ENCODE measurements at regions not wholly inside any gene's neighbourhood (a gene's known extent, or its start where the extent isn't known, plus 50 kb on each side); places are given as distances from the start of the nearest gene placed in this dataset.

DNA sequence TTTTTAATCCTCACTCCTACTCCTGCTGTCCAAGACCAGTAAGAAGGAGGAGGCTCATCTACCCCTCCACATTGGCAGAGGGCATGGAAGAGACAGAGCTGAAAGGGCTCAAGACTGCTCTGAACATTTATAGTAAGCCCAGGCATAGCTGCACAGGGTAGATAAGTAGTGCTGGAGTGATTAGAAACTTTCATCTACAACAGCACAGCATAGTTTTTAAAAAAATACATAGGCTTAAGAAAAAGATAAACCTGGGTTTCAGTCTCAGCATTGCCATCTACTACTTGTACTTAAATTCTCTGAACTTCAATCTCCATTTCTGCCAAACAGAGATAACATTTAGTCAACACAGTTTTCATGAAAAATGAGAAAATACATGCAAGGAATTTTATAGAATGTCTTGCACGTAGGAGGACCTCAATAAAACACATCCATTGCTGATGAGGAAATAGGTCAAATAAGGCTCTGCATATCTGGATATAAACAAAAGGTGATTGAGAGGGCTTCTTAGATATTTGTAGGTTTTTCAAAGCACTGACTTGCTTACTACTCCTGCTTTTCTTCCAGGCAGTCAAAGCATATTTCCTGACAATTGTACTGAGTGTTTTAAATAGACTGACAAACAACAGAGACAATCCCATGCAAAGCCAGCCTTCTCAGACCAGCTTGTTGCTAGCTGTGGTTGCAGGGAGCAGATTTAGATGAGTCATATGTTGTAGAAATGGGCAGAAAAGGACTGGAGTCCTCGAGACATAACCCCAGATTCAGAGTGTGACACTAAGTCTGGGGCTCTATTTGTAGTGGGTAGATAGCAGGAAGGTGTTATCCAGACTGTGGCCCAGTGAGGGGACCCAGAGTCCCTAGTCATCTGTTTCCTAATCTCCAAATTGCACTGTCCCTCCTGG lies 107.4 kb upstream of the TAB2 start:
- CTCF ChIA-PET (ENCODE audit: partially characterized antibody) = no interaction called here
- no peak overlapping the region for H3K4me2 ChIP-seq (ENCODE audit: insufficient read depth in 1 of 2, low read depth in 2 of 2, low read length in 2 of 2)
- POLR2A ChIA-PET (ENCODE audit: partially characterized antibody) = no interaction called here
- H3K23me2 ChIP-seq (ENCODE audit: low read depth, low read length) = no peaks in the 10 kb centered on the region
- no peak overlapping the region for H3K18ac ChIP-seq (ENCODE audit: extremely low read depth, low read length)
- no peak overlapping the region for H3K14ac ChIP-seq (ENCODE audit: insufficient read length)
- no peak overlapping the region for H2BK12ac ChIP-seq (ENCODE audit: low read depth, low read length)
- no peak for TF ChIP-seq CBX8 (IDR thresholded peaks at IDR 0.05; ENCODE audit: borderline replicate concordance, low read depth, low read length)
- TF ChIP-seq, protein P1, sequence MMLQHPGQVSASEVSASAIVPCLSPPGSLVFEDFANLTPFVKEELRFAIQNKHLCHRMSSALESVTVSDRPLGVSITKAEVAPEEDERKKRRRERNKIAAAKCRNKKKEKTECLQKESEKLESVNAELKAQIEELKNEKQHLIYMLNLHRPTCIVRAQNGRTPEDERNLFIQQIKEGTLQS (IDR thresholded peaks at IDR 0.05; ENCODE audit: insufficient read depth, low read depth, low read length) = no peak
- TF ChIP-seq RAD21 (IDR thresholded peaks at IDR 0.05 in 1 of 2, conservative IDR thresholded peaks at IDR 0.05 in 1 of 2; ENCODE audit: low read depth in 2 of 2, low read length in 2 of 2) = no peak
- no peak for TF ChIP-seq SAP30 (IDR thresholded peaks at IDR 0.05; ENCODE audit: insufficient read depth, insufficient replicate concordance, low read length)
- no peak for TF ChIP-seq MAFK (IDR thresholded peaks at IDR 0.05; ENCODE audit: low read depth, low read length)
- no peak for TF ChIP-seq EZH2 (IDR thresholded peaks at IDR 0.05; ENCODE audit: low read depth, low read length, severe bottlenecking)
- no peak for TF ChIP-seq RFX5 (IDR thresholded peaks at IDR 0.05; ENCODE audit: borderline replicate concordance, low read depth, low read length)
- no peak for TF ChIP-seq TAF1 (IDR thresholded peaks at IDR 0.05; ENCODE audit: low read depth, low read length)
- no peak for TF ChIP-seq SIX5 (IDR thresholded peaks at IDR 0.05; ENCODE audit: low read depth, low read length)
- no peak for TF ChIP-seq PHF8 (conservative IDR thresholded peaks at IDR 0.05; ENCODE audit: low read depth, low read length)
- no peak for TF ChIP-seq SP2 (IDR thresholded peaks at IDR 0.05; ENCODE audit: low read length)
- H3K23ac ChIP-seq (ENCODE audit: insufficient read length) = no peak overlapping the region
- no peaks in the 10 kb centered on the region for H3K27me3 ChIP-seq (replicated peaks in 1 of 4; ENCODE audit: control insufficient read depth in 3 of 4, extremely low read depth in 1 of 4, insufficient read depth in 3 of 4, low read length in 3 of 4)
- no peaks in the 10 kb centered on the region for H3K79me1 ChIP-seq (ENCODE audit: low read depth, low read length)
- no peak overlapping the region for H4K5ac ChIP-seq (ENCODE audit: insufficient read length, low read depth, low read length)
- no peak for DNase-seq (ENCODE audit: low read depth in 1 of 2, low spot score in 2 of 2)
- no peak overlapping the region for H2AK5ac ChIP-seq (ENCODE audit: low read depth, low read length)
- no peak overlapping the region for H2BK20ac ChIP-seq (ENCODE audit: low read length)
- H3K56ac ChIP-seq (replicated peaks; ENCODE audit: insufficient read length, low read depth, low read length) = no peak overlapping the region
- FAIRE-seq = no peak
- no peaks in the 10 kb centered on the region for H3K36me3 ChIP-seq (ENCODE audit: control insufficient read depth in 2 of 4, insufficient read depth in 4 of 4, low read length in 3 of 4)
- 91% methylated on average over 2 of the region's 2 CpGs; no CpG with 5 or more reads in 1 of the 2 experiments for WGBS, 2 experiments (ENCODE audit: extremely low coverage in 1 of 2, insufficient coverage in 1 of 2, insufficient read length in 1 of 2, insufficient replicate concordance in 2 of 2, low coverage in 1 of 2, low lambda C conversion rate in 2 of 2, missing lambda C conversion rate in 1 of 2)
- H2AFZ ChIP-seq (ENCODE audit: low read length) = no peak overlapping the region
- H3K27ac ChIP-seq (ENCODE audit: low read depth, low read length) = no peak overlapping the region
- no peaks in the 10 kb centered on the region for H4K20me1 ChIP-seq (replicated peaks in 1 of 2; ENCODE audit: control insufficient read depth in 1 of 2, insufficient read depth in 2 of 2, low read length in 2 of 2)
- no peak overlapping the region for H2BK120ac ChIP-seq (replicated peaks; ENCODE audit: low read depth, low read length)
- no peak overlapping the region for H2BK5ac ChIP-seq (ENCODE audit: low read depth, low read length)
- no peaks in the 10 kb centered on the region for H3K79me2 ChIP-seq (ENCODE audit: control insufficient read depth in 1 of 2, insufficient read depth in 2 of 2, low read length in 2 of 2)
- no peaks in the 10 kb centered on the region for H3K9me3 ChIP-seq (ENCODE audit: insufficient read depth in 2 of 2, low read depth in 1 of 2, low read length in 1 of 2)
- H4K8ac ChIP-seq (ENCODE audit: extremely low read depth, insufficient read depth, low read length) = no peak overlapping the region
- H2BK15ac ChIP-seq (ENCODE audit: low read length) = no peak overlapping the region
- no peak overlapping the region for H3K4ac ChIP-seq (replicated peaks; ENCODE audit: insufficient read length, low read depth, low read length)
- no peak overlapping the region for H3K4me3 ChIP-seq (ENCODE audit: extremely low read depth in 1 of 4, insufficient read depth in 2 of 4, low read depth in 3 of 4, low read length in 4 of 4)
- no peak overlapping the region for H4K91ac ChIP-seq (replicated peaks; ENCODE audit: insufficient read length, low read length)
- no peak overlapping the region for H3K9ac ChIP-seq (replicated peaks in 1 of 4; ENCODE audit: extremely low read depth in 1 of 4, low read depth in 3 of 4, low read length in 3 of 4)
- H3K4me1 ChIP-seq (replicated peaks in 1 of 4; ENCODE audit: control insufficient read depth in 3 of 4, insufficient read depth in 4 of 4, low read length in 3 of 4) = no peaks in the 10 kb centered on the region

All from H1 (cell line).